HG02610 (cell line): ENCODE measurements at regions not wholly inside any gene's neighbourhood (a gene's known extent, or its start where the extent isn't known, plus 50 kb on each side); places are given as distances from the start of the nearest gene placed in this dataset.

ENCODE experiments used
- ATAC-seq: cut with Tn5 transposase; IDR thresholded peaks from one replicate; pipeline ENCODE4 v1.9.1; 2021; ENCODE audit warnings: mild to moderate bottlenecking, moderate library complexity; ENCODE audit not compliant: unreplicated experiment

GRCh38 chr16:55949518-55949917 is 74.3 kb upstream of the CES5A start:
- ATAC-seq = no peak

GRCh38 chr16:55948230-55948629 is 73.1 kb upstream of the CES5A start:
- ATAC-seq = no peak

GRCh38 chr16:55947366-55947765 is 72.2 kb upstream of the CES5A start:
- ATAC-seq = no peak

DNA sequence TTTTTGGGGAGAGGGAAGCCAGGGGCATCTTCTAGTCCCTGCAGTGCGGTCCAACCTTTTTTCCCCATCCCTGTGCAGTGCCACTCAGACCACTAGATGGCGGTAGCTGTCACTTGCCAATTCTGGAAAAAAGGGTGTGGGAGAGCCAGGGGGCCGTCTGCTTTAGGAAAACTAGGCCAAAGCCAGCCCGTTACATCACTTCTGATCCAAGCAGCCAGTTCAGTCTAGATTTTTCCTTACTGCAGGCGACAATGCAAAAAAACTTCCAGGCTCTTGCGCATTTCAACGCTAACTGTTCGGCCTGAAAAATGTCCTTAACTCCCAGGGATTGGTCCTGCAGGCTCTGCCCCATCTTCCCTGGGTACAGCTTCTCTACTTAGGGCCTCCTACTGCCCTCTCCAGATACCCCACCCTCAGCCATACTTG is 69.2 kb upstream of the CES5A start:
- no peak for ATAC-seq

- no peak for ATAC-seq
Measured at GRCh38 chr16:55943267-55943666, 68.1 kb upstream of the CES5A start.

GRCh38 chr16:55942821-55943220 is 67.6 kb upstream of the CES5A start:
- ATAC-seq = no peak

GRCh38 chr16:55941552-55941951 is 66.4 kb upstream of the CES5A start:
- no peak for ATAC-seq

DNA sequence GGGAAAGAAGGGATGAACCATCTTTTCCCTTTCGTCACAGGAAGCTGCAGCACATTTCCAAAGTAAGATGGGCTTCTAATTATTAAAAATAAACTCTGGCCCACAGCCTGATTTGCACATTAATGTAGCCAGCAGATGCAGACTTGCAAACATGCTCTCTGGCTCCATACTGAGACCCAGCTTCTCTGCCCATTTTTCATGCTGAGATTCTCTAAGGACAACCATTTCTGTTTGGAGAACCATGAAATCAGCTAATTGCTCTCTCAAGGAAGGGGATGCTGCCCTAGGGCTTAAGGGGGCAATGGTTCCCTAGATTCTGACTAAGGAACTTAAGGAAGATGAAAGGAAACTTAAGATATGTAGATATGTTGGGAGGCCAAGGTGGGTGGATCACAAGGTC is 63.0 kb upstream of the CES5A start:
- no peak for ATAC-seq

- ATAC-seq = no peak
Measured at GRCh38 chr16:55933038-55933437, 57.9 kb upstream of the CES5A start.

GRCh38 chr16:55930036-55930435 is 54.9 kb upstream of the CES5A start:
- ATAC-seq = no peak

GRCh38 chr16:55929181-55929580 is 54.0 kb upstream of the CES5A start:
- ATAC-seq = no peak

- no peak for ATAC-seq
Measured at GRCh38 chr16:55925242-55925641, 50.1 kb upstream of the CES5A start.
